NCI-H128 (cell line): ENCODE measurements at regions not wholly inside any gene's neighbourhood (a gene's known extent, or its start where the extent isn't known, plus 50 kb on each side); places are given as distances from the start of the nearest gene placed in this dataset.

ENCODE experiments used
- DNase-seq: peaks from one replicate; lab custom pipeline; 2025; ENCODE audit not compliant: unreplicated experiment; lab: John Stamatoyannopoulos, UW

DNA sequence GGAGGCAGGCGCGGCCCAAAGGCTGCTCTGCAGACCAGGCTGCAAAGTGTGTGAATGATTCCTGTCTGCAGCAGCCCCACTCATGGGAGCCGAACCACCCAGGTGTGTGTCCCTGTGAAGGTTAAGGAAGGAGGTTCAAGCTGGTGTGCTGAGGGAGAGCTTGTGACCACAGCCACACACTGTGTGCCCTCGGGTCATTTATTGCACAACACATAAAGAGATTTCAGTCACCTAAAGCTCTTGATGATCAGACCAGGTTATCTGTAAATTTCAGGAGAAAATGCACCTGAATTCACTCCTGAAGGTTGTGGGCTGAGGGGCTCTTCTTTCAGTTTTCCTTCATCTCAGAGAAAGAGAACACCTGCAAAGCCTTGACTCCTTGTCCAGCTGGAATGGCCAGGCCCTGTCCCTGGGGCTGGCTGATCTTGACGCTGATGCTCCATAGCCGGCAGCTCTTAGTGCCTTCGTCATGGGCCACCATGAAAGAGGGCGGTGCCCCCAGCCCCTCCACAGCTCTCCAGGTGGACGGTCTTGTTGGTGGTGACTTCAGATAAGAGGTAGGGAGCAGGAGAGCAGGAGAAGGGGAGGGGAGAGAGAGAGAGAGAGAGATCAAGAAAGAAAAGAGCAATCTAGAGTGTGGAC is 110.8 kb upstream of the C1QTNF9B start:
- no peak for DNase-seq

DNA sequence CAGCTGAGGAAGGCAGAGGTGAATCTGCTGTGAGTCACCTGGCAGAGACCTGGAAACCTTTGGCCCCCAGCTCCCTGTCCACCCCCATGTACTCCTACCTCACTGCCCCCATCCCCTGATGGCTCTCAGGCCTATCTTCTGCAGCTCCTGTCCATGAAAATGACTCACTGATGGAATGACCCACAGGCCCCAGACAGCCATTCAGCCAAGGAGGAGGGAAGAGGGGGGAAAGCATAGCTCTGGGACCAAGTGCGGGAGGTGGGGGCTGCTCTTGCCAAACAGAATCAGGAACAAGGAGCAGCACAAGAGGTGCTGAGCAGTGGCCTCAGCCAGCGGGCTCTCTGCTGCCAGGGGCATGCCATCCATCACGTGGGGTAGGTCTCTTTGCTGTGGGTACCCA is 111.4 kb upstream of the C1QTNF9B start:
- no peak for DNase-seq

DNA sequence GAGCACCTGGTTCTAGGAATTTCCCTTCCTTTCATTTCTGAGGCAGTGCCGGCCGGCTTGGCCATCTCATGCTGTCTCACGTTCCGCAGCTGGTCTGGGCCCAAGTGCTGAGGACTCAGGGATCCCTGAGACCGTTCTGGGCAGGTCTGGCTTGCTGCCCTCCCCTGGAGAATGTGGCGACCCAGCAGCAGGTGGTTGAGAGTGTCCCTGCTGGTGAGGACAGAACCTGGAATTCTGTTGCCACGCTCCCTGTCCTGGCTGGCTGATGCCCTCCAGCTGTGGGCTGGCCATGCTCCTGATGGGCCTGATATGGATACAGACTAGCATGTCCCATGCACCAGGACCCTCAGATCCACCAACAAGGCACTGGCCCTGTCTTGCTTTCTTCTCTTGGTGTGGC is 114.0 kb upstream of the C1QTNF9B start:
- no peak for DNase-seq

DNA sequence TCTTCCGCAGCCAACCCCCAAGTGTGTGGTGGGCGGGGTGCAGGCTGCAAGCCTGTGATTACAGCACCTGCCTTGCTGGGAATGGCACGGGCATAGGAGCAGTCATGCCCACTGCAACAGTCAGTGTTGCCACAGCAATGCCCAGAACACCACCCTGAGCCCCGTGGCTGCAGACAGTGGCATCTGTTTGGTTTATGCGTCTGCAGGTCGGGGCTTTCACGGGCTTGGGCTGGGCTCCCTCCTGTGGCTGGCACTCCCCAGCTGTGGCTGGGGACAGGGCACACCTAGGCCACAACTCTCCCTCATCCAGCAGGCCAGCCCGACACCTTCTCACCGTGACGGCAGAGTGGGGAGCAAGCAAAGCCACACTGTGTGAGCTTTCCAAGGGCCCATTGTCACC is 115.3 kb upstream of the C1QTNF9B start:
- DNase-seq, result no peak

DNA sequence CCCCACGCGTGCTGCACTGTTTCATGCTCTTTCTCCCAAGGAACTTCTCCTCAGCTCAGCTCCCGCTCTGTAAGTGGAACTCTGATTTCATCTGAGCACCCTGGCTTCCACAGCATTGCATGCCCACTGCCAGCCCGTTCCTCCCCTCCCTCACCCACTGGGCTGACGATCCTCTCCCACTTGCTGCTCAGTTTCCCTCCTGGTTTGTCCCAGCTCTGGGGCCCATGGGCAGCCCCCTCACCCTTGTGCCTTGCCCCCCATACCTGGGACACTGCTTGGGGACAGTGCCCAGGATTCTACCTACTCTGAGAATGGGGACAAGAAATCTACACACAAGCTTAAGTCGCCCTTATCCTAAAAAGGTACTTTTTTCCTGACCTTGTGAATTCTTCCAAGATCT is 115.9 kb upstream of the C1QTNF9B start:
- DNase-seq, result no peak

DNA sequence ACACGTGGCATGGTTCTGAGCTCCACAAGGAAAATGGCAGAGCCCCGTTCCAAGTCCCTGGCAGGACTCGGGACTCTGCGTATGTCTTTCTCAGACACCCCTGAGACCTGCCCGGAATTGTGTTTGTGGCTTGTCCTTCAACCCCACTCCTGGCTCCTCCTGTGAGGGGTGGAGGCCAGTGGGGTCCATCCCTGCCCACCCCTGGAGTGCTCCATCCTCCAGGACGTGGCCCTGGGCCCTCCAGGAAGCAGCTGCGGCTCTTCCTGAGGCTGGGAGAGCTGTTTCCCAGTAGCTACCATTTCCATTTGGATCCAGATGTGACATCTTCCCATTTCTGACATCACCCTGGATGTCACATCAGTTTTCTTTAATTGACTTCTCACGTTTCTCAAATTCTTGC is 118.7 kb upstream of the C1QTNF9B start:
- no peak for DNase-seq

DNA sequence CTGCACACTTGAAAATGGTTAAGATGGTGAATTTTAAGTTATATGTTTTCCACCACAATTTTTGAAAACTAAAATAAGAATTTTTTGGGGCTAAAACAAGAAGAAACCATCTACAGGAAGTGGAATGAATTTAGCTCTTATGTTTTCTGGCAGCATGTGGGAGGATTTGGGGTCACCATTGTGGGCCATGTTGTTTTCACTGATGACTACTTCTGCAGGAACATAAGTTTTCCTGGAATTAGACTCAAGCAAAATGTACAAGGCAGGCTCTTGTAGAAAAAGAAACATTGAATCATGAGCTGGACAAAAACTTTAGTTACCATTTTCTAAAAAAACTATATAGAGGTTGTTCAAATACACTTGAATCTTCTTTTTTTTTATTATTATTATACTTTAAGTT is 125.3 kb upstream of the C1QTNF9B start:
- no peak for DNase-seq

DNA sequence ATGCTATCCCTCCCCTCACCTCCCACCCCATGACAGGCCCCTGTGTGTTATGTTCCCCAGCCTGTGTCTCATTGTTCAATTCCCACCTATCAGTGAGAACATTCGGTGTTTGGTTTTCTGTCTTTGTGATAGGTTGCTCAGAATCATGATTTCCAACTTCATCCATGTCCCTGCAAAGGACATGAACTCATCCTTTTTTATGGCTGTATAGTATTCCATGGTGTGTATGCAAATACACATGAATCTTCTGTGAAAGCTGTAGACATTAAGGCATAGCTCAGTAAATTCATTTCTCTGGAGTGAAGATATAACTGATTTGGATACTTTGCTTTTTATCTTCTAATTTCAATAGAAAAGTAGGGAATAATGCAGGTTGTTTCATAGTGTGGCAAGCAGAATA is 125.8 kb upstream of the C1QTNF9B start:
- no peak for DNase-seq

DNA sequence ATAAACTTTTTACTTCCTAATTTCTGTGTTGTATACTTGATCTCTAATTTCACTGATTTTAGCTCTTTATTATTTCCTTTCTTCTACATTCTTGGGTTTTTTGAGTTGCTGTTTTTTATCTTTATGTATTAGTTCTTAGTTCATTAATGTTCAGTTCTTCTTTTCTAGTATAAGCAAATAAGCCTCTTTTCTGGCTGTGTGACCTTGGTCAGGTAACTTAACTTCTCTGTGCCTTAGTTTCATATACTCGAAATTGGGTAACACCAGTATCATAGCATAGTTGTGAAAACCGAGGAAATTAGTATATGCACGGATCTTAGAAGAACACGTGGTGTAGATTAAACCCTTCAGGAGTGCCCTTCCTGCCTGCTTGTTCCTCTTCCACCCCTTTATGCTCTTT is 130.2 kb upstream of the C1QTNF9B start:
- DNase-seq, result no peak

DNA sequence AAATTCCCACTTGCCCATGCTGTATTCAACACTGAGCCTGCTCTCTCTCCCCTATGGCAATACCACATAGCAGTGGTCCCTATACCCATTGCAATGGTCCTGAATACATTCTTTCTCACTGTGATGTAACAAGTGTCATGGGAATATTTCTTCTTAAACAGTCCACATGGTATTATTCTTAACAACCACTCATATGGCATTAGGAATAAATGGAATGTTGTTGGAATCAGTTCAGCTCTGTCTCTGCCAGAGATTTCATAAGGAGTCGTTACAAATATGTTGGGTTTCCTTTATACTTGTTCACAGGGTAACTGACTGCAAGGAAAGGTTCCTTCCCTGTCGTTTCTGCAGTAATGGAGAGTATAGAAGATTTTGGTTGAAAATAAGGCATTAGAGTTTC is 128.3 kb upstream of the SPATA13 start:
- DNase-seq, result no peak

DNA sequence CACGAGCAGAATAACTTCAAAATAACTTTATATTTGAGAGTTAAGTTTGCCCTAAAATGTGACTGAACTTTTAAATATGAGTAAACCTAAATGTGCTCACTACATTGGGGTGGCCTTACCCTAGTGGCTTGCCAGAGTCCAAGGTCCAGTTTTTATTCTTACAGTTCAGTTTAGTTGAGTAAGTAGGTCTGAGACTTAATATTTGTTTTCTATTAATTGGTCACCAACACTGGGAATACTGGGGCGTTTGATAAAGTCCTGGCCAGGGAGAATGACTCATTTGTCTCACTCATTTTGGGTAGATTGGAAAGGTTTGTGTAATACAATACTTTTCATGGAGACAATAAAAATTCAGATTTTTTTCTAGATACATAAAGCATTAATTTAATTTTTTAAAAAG is 127.8 kb upstream of the SPATA13 start:
- DNase-seq, result no peak

DNA sequence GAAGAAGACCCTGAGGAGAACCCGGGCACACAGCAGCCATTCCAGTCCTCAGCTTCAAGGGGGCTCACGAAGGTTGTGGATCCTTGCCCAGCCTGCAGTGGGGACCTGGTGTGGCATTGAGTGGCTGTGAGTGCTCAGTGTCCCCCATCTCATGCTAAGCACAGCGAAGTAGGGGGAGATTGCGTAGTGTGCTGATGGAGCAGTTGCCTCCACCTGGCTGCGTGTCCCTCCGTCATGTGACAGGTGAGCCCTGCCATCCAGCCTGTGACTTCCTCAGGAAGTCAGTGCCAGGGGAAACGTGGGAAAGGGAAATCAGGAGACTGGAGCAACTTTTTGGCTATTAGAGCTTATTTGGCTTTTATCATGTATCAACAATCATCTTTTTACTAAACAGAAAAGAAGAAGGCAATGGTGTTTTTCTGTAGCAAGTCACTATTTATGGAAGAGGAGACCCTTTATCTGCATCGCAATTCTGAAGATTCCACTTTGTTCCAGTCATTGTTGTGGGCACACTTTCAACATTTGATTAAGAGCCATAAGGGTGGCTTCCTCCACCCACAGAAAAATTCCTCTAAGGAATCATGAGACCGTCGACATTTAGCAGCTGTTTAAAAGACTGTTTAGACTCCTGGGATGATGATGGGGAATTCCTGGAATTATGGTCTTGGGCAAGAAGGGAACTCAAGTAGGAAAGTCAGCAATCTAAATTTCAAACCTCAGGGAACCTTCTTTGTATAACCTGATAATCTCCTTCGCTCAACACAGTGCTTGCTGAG is 126.8 kb upstream of the SPATA13 start:
- no peak for DNase-seq

DNA sequence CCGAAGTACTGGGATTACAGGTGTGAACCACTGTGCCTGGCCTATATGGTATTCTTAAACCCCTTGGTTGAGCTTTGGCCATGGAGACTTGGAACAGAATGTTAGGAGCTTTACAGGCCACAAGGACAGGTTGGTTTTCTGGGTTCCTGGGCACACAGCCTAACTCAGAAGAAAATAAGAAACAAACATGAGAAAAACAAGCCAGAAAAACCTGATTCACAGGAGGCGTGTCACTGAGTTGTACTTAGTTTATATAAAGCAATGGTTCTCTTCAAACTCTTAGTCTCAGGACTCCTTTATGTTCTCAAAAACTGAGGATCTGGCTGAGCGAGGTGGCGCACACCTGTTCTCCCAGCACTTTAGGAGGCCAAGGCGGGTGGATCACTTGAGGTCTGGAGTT is 125.1 kb upstream of the SPATA13 start:
- DNase-seq, result no peak

DNA sequence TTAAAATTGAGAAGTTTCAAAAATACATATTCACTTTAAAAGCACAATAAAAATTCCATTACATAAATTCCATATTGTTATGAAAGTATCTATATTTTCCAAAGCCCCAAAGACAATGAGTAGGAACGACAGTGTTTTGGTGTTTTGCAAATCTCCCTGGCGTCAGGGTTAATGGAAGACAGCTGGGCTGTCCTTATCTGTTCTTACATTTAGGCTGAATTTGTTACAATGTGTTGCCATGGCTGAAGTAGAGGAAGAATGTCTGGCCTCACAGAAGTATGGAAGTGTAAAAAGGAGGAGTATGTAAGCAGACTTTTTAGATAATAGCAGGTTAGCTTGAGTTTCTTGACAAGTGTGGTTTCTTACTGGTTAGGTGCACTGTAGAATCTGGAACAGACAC is 124.4 kb upstream of the SPATA13 start:
- DNase-seq, result no peak

DNA sequence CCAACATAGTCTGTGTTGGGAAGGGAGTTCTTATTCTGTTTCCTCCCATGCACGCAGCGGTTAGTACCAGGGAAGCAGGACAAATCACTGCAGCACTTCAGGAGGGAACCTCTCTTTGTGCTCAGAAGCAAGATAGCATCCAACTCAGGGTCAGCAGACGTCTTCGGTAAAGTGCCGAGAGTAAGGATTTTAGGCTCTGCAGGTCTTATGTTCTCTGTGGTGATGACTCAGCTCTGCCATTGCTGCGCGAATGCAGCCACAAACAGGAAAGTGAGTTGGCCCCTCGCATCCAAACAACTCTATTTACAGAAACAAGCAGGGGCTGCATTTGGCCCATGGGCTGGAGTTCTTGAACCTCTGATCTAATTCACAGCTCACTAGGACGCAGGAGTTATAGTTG is 122.1 kb upstream of the SPATA13 start:
- no peak for DNase-seq

DNA sequence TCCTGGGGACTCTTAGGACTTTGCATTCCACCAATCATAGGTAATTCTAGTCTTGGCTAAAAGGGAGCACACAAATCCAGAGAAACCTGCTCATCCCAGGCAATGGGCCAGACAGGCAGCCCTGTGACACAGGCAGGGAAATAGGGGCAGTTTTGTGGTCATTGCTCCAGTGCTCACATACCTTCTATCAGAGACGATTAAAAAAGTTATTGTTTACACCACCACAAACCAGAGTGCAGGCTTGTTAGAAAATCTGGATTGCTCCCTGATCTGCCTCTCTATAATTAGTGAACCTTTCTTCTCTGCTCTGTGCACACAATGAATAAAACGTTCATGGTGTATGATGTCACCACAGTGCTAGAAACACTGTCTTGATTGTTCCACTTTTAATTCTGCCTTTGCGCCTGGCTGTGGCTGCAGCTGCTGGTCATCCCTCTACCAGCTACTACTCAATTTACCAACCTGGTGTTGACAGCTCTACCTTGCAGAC is 121.6 kb upstream of the SPATA13 start:
- no peak for DNase-seq

DNA sequence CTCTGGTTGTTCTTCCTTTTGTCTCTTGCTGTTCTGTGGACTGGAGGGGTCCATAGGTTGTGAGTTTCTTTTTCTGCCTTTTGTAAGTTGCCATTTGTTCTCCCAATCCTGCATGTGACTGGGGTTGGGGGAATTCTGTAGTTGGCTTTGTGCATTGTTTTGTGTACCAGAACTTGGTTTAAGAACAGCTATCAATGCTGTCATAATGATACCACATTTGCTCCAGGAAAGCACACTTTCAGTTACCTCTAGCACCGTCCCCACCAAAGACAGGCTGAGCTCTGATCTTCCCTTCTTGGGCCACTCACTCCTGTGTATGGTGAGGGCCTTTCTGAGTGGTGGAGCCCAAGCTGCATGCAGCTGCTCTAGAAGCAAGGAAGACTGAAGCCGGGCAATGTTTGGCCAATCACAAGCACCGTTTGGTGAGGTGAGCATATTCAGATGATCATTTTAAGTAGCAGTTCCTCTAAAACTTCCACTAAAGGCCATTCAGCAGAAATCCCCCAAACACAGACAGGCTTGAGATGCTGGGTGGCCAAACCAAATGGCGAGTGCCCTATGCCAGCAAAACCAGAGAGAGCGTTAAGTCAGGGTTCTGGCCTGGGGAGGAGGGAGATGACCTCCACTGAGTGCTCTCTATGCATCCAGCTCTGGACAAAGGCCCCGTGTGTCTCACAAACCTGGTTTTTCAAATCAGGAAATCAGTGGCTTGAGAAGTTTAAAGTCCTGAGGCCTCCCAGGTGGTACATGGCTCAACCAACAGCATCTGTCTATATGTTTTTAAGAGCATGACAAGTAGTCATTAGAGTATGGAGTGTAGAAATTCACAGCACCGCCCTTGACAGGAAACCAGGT is 120.7 kb upstream of the SPATA13 start:
- no peak for DNase-seq

DNA sequence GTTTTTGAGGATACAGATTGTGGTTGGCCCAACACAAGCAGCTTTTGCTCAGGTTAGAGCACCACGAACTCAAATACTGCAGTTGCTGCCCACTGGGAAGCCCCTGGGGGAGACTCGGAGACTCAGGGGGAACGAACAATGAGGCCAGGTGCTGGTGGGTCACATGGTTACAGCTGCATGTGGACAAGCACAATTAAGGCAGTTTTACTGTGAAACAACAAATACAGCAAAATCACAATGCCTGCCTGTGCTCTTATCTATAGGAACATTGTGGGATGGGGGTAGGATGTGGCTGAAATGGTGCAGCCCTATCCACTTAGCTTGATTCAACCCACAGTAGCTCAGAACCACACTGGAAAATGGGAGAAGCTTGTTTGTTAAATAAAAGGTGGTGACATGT is 119.7 kb upstream of the SPATA13 start:
- DNase-seq, result no peak

DNA sequence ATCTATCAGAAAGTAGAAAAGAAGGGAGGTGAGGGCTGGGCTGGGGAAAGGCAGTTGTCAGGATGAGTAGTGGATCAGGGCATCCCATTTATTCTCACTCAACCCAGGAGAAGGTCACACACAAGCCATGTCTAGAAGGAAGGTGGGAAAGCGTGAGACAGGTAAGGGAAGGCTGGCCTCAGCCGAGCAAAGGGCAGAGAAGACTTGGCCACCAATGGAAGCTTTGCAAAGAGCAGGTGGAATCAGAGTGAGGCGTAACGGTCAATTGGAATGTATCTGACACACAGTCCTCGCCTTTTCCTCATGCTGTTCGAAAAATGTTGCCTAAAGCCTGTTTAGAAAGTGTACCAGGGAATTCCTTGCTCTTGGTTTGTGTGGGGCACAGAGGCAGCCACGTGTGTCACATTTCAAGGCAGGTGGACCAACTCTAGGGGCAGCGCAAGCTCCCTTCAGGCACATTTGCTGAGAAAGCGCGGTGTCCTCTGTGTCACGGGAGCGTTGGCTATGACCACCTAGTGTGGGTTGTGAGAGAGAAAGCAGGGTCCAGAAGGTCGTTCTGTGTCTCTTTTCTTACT is 118.8 kb upstream of the SPATA13 start:
- DNase-seq, result no peak

DNA sequence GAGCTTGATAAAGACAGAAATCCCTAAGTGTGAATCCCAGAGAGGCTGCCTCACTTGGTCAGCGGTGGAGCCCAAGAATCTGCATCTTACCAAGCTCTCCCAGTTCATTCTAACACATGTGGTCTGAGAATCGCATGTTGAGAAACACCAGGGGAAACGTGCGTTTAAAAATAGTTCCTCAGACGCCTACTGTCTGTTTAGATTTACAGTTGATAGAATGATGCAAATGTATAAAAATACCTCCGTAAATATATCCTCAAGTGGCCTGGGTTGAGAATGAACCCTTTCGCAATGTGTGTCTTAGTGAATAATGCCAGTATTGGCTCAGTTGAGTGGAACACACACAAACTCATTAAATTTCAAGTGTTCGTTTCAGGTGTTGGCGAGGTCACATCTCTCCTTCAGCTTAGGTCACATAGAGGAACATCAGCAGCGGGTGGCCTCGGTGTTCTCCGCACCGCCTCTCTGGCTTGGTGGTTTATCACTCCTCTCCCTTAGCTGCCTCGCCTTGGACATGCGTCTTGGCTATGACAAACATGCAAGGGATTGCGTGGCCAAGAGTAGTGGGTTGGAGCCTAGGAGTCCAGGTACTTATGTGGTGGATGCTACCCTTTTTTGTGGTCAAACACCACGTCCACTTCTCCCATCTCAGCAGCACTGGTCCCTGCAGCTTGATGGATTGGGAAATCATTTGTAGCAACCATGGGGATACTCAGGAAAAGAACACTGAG is 117.6 kb upstream of the SPATA13 start:
- DNase-seq, result no peak
